C4-2B (cell line): ENCODE measurements at regions not wholly inside any gene's neighbourhood (a gene's known extent, or its start where the extent isn't known, plus 50 kb on each side); places are given as distances from the start of the nearest gene placed in this dataset.

Source experiments
- ZFX ChIP-seq: fragments of 450-650 bp; IDR thresholded peaks from 2 replicates; pipeline ENCODE4 v1.6.1; 2017
- TF ChIP-seq, protein P1 (sequence below): fragments of 450-650 bp; conservative IDR thresholded peaks from 2 replicates; pipeline ENCODE4 v1.5.1; 2017; ENCODE audit warnings: mild to moderate bottlenecking

GRCh38 chr7:53642866-53643265, 607.4 kb downstream of the POM121L12 start:
- TF ChIP-seq, protein P1, sequence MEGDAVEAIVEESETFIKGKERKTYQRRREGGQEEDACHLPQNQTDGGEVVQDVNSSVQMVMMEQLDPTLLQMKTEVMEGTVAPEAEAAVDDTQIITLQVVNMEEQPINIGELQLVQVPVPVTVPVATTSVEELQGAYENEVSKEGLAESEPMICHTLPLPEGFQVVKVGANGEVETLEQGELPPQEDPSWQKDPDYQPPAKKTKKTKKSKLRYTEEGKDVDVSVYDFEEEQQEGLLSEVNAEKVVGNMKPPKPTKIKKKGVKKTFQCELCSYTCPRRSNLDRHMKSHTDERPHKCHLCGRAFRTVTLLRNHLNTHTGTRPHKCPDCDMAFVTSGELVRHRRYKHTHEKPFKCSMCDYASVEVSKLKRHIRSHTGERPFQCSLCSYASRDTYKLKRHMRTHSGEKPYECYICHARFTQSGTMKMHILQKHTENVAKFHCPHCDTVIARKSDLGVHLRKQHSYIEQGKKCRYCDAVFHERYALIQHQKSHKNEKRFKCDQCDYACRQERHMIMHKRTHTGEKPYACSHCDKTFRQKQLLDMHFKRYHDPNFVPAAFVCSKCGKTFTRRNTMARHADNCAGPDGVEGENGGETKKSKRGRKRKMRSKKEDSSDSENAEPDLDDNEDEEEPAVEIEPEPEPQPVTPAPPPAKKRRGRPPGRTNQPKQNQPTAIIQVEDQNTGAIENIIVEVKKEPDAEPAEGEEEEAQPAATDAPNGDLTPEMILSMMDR = no peak
- no peak for TF ChIP-seq ZFX
